Caco-2 (cell line): ENCODE measurements at regions not wholly inside any gene's neighbourhood (a gene's known extent, or its start where the extent isn't known, plus 50 kb on each side); places are given as distances from the start of the nearest gene placed in this dataset.

ENCODE experiments used
- BruUV-seq: library from RNA; stranded (reverse); fragments of 400-500 nt; replicated peaks from 2 replicates; lab custom pipeline; 2021; lab: Mats Ljungman, UMichigan
- CTCF ChIA-PET: fragments of 300-600 bp; sonication (Branson Sonifier 250); formaldehyde crosslinking; loops from one replicate; lab custom pipeline; 2022; ENCODE audit warnings: antibody characterized with exemption; lab: Charles Lee
- POLR2A ChIA-PET: fragments of 300-600 bp; sonication (Branson Sonifier 250); formaldehyde crosslinking; loops from one replicate; lab custom pipeline; 2022; ENCODE audit warnings: antibody characterized with exemption; lab: Charles Lee
- DNase-seq, 2 experiments: peaks; one replicate each; pipeline versions ENCODE4 v3.0.0 to v3.0.0-alpha.2; 2020 to 2022
- H3K27me3 ChIP-seq: replicated peaks from 2 replicates; pipeline ENCODE4 v1.6.0; 2011; ENCODE audit warnings: low read length; ENCODE audit not compliant: control insufficient read depth, insufficient read depth
- H3K36me3 ChIP-seq: 2 replicates; pipeline ENCODE4 v1.5.1; 2011; ENCODE audit warnings: low read length; ENCODE audit not compliant: control insufficient read depth, insufficient read depth
- H3K4me1 ChIP-seq: fragments of 250-450 bp; sonication (Bioruptor Pico); 2 replicates; pipeline ENCODE4 v1.5.1; 2020; ENCODE audit warnings: mild to moderate bottlenecking
- H3K4me3 ChIP-seq: 2 replicates; pipeline ENCODE4 v1.5.1; 2011; ENCODE audit warnings: low read depth, mild to moderate bottlenecking, control low read depth, low read length
- H3K9me3 ChIP-seq: fragments of 250-450 bp; sonication (Bioruptor Pico); 2 replicates; pipeline ENCODE4 v1.5.1; 2020; ENCODE audit warnings: mild to moderate bottlenecking, moderate library complexity
- H3K27ac Mint-ChIP-seq: one replicate; pipeline ENCODE4 v1.8.0; 2022; ENCODE audit warnings: mixed read lengths; ENCODE audit not compliant: unreplicated experiment
- H3K27me3 Mint-ChIP-seq: one replicate; pipeline ENCODE4 v1.8.0; 2022; ENCODE audit warnings: mixed read lengths; ENCODE audit not compliant: insufficient read depth, unreplicated experiment
- H3K36me3 Mint-ChIP-seq: one replicate; pipeline ENCODE4 v1.8.0; 2022; ENCODE audit warnings: mild to moderate bottlenecking, mixed read lengths; ENCODE audit not compliant: insufficient read depth, unreplicated experiment
- H3K4me1 Mint-ChIP-seq: one replicate; pipeline ENCODE4 v1.8.0; 2022; ENCODE audit warnings: low read depth, mixed read lengths; ENCODE audit not compliant: unreplicated experiment
- H3K4me3 Mint-ChIP-seq: one replicate; pipeline ENCODE4 v1.8.0; 2022; ENCODE audit warnings: mild to moderate bottlenecking, moderate library complexity, mixed read lengths; ENCODE audit not compliant: unreplicated experiment
- H3K9me3 Mint-ChIP-seq: one replicate; pipeline ENCODE4 v1.8.0; 2022; ENCODE audit warnings: mixed read lengths; ENCODE audit not compliant: unreplicated experiment
- intact Hi-C: fragments of 100-400 bp; cut with micrococcal nuclease; formaldehyde crosslinking; loops from one replicate; pipeline ENCODE4 v1.10.0; 2022; ENCODE audit not compliant: unreplicated experiment
- TF ChIP-seq, protein P1 (sequence below), 2 experiments: fragments of 200-600 bp in 1 of 2; IDR thresholded peaks; 1 replicate in 1 of 2; 2 replicates in 1 of 2; pipeline versions ENCODE4 v1.5.1 to v1.8.0; 2011 to 2022; ENCODE audit warnings: antibody characterized with exemption in 1 of 2, control low read depth in 1 of 2, inconsistent platforms in 1 of 2, low read depth in 1 of 2, low read length in 1 of 2, mild to moderate bottlenecking in 1 of 2, moderate library complexity in 1 of 2; ENCODE audit not compliant: insufficient read depth in 1 of 2, severe bottlenecking in 1 of 2, unreplicated experiment in 1 of 2

GRCh38 chr5:106412606-106413005 is 1258.1 kb downstream of the EFNA5 start:
- Mint-ChIP-seq H3K27me3 (peaks cover 14% of the 10 kb centered on the region), H3K36me3 (no peaks in the 10 kb centered on the region), H3K9me3 (no peaks in the 10 kb centered on the region), H3K27ac (no peak overlapping the region), H3K4me3 (no peak overlapping the region), H3K4me1 (peaks cover 9% of the 10 kb centered on the region)
- Histone ChIP-seq H3K4me1 (no peaks in the 10 kb centered on the region), H3K4me3 (no peak overlapping the region), H3K36me3 (no peaks in the 10 kb centered on the region), H3K27me3 (no peaks in the 10 kb centered on the region), H3K9me3 (no peaks in the 10 kb centered on the region)
- BruUV-seq = no TSS peak
- ChIA-PET POLR2A (no interaction called here), CTCF (no interaction called here)
- TF ChIP-seq, protein P1, sequence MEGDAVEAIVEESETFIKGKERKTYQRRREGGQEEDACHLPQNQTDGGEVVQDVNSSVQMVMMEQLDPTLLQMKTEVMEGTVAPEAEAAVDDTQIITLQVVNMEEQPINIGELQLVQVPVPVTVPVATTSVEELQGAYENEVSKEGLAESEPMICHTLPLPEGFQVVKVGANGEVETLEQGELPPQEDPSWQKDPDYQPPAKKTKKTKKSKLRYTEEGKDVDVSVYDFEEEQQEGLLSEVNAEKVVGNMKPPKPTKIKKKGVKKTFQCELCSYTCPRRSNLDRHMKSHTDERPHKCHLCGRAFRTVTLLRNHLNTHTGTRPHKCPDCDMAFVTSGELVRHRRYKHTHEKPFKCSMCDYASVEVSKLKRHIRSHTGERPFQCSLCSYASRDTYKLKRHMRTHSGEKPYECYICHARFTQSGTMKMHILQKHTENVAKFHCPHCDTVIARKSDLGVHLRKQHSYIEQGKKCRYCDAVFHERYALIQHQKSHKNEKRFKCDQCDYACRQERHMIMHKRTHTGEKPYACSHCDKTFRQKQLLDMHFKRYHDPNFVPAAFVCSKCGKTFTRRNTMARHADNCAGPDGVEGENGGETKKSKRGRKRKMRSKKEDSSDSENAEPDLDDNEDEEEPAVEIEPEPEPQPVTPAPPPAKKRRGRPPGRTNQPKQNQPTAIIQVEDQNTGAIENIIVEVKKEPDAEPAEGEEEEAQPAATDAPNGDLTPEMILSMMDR (IDR thresholded peaks at IDR 0.05; ENCODE audit: insufficient read depth in 1 of 2, low read depth in 1 of 2, low read length in 1 of 2, severe bottlenecking in 1 of 2, unreplicated experiment in 1 of 2) = no peak
- DNase-seq = no peak
- intact Hi-C loops = no loop called here

GRCh38 chr5:106408570-106408969 is 1262.2 kb downstream of the EFNA5 start:
- no peak for DNase-seq
- Histone ChIP-seq H3K27me3 (no peaks in the 10 kb centered on the region), H3K4me1 (no peaks in the 10 kb centered on the region), H3K9me3 (no peaks in the 10 kb centered on the region), H3K36me3 (no peaks in the 10 kb centered on the region), H3K4me3 (no peak overlapping the region)
- TF ChIP-seq, protein P1 (IDR thresholded peaks at IDR 0.05; ENCODE audit: insufficient read depth in 1 of 2, low read depth in 1 of 2, low read length in 1 of 2, severe bottlenecking in 1 of 2, unreplicated experiment in 1 of 2) = no peak
- Mint-ChIP-seq H3K27ac (no peak overlapping the region), H3K9me3 (no peaks in the 10 kb centered on the region), H3K4me1 (no peaks in the 10 kb centered on the region), H3K36me3 (no peaks in the 10 kb centered on the region), H3K4me3 (no peak overlapping the region), H3K27me3 (peaks cover 2% of the 10 kb centered on the region)
- no TSS peak for BruUV-seq
- ChIA-PET CTCF (no interaction called here), POLR2A (interaction anchor here (0.6 kb wide), 1 partner anchor 893 kb away, joined by 3 read pairs; no protein-coding TSS in a partner anchor)
- intact Hi-C loops = no loop called here

DNA sequence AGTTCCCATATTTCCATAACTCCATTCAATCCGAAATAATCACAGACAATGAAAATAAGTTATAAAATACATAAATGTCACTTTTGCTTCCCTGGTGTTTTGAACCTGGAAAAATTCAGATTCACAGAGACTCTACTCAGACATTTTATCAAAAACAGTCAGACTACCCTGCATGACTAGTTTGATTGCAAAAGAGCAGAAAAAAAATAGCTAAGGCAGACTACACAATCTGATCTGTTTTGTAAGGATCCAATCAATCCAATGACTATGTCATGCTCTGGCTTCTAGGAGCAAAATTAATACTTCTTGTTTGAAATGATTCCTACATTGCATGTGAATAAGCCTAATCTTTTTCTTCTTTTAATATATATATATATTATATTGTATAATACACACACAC is 1262.6 kb downstream of the EFNA5 start:
- H3K4me1 ChIP-seq = no peaks in the 10 kb centered on the region
- H3K36me3 ChIP-seq = no peaks in the 10 kb centered on the region
- Mint-ChIP-seq H3K27me3 (peaks cover 2% of the 10 kb centered on the region), H3K4me3 (no peak overlapping the region), H3K36me3 (no peaks in the 10 kb centered on the region), H3K27ac (no peak overlapping the region), H3K4me1 (no peaks in the 10 kb centered on the region), H3K9me3 (no peaks in the 10 kb centered on the region)
- H3K4me3 ChIP-seq = no peak overlapping the region
- TF ChIP-seq, protein P1 (IDR thresholded peaks at IDR 0.05; ENCODE audit: insufficient read depth in 1 of 2, low read depth in 1 of 2, low read length in 1 of 2, severe bottlenecking in 1 of 2, unreplicated experiment in 1 of 2) = no peak
- H3K27me3 ChIP-seq = no peaks in the 10 kb centered on the region
- ChIA-PET CTCF (no interaction called here), POLR2A (no interaction called here)
- H3K9me3 ChIP-seq = no peaks in the 10 kb centered on the region
- no TSS peak for BruUV-seq
- DNase-seq = no peak
- intact Hi-C loops = no loop called here
